ENCODE measurements at regions not wholly inside any gene's neighbourhood (a gene's known extent, or its start where the extent isn't known, plus 50 kb on each side); places are given as distances from the start of the nearest gene placed in this dataset.

- no peak overlapping the region for H3K4me3 ChIP-seq
- no peaks in the 10 kb centered on the region for H3K27me3 ChIP-seq (ENCODE audit: insufficient read depth in 3 of 3, low read length in 2 of 3)
- no peaks in the 10 kb centered on the region for H3K9me3 ChIP-seq
- 29 to 59% (median 35%) methylated on average over 6 of the region's 6 CpGs for WGBS, 3 donors
- peak overlapping the region; percentile 85 for H3K27ac ChIP-seq
- H3K36me3 ChIP-seq (ENCODE audit: insufficient read depth in 1 of 2, low read depth in 1 of 2): no peaks in the 10 kb centered on the region
- ATAC-seq (peak; percentile 94 to 95 (median 94)), DNase-seq (peak; percentile 34 to 63)
- intact Hi-C loops (cut with DNase I): loop anchor here in 1 of 2 donors (5.0 kb wide), 1 partner anchor 38 kb away; no protein-coding TSS in a partner anchor
- no peak for TF ChIP-seq CTCF (IDR thresholded peaks at IDR 0.05)
- peaks cover 49% of the 10 kb centered on the region for H3K4me1 ChIP-seq
Observed at GRCh38 chr5:115455301-115455707, 89.3 kb downstream of the FEM1C start.

GRCh38 chr5:115453391-115454095 is 91.0 kb downstream of the FEM1C start:
- no peak for TF ChIP-seq CTCF (IDR thresholded peaks at IDR 0.05)
- H3K4me1 ChIP-seq: peaks cover 36% of the 10 kb centered on the region
- H3K27me3 ChIP-seq (ENCODE audit: insufficient read depth in 3 of 3, low read length in 2 of 3): no peaks in the 10 kb centered on the region
- H3K9me3 ChIP-seq: no peaks in the 10 kb centered on the region
- DNase-seq (no peak), ATAC-seq (no peak)
- H3K4me3 ChIP-seq: no peak overlapping the region
- intact Hi-C loops (cut with DNase I): no loop called here
- no peaks in the 10 kb centered on the region for H3K36me3 ChIP-seq (ENCODE audit: insufficient read depth in 1 of 2, low read depth in 1 of 2)
- no peak overlapping the region for H3K27ac ChIP-seq
- WGBS, 3 donors: 89 to 92% (median 91%) methylated on average over 2 of the region's 2 CpGs

- Histone ChIP-seq H3K4me1 (peaks cover 27% of the 10 kb centered on the region), H3K27me3 (ENCODE audit: insufficient read depth in 3 of 3, low read length in 2 of 3) (no peaks in the 10 kb centered on the region), H3K4me3 (no peak overlapping the region), H3K36me3 (ENCODE audit: insufficient read depth in 1 of 2, low read depth in 1 of 2) (no peaks in the 10 kb centered on the region), H3K27ac (no peak overlapping the region), H3K9me3 (no peaks in the 10 kb centered on the region)
- intact Hi-C loops (cut with DNase I): no loop called here
- 78 to 88% (median 84%) methylated on average over 2 of the region's 2 CpGs for WGBS, 3 donors
- DNase-seq (no peak), ATAC-seq (no peak)
- TF ChIP-seq CTCF (IDR thresholded peaks at IDR 0.05): no peak
Observed at GRCh38 chr5:115452536-115453235, 91.9 kb downstream of the FEM1C start.

- 82 to 87% (median 86%) methylated on average over 2 of the region's 2 CpGs for WGBS, 3 donors
- Histone ChIP-seq H3K4me1 (peaks cover 21% of the 10 kb centered on the region), H3K36me3 (ENCODE audit: insufficient read depth in 1 of 2, low read depth in 1 of 2) (no peaks in the 10 kb centered on the region), H3K27me3 (ENCODE audit: insufficient read depth in 3 of 3, low read length in 2 of 3) (no peaks in the 10 kb centered on the region), H3K4me3 (no peak overlapping the region), H3K9me3 (no peaks in the 10 kb centered on the region), H3K27ac (no peak overlapping the region)
- DNase-seq (no peak), ATAC-seq (no peak)
- TF ChIP-seq CTCF (IDR thresholded peaks at IDR 0.05): no peak
- intact Hi-C loops (cut with DNase I): no loop called here
Observed at GRCh38 chr5:115452083-115452482, 92.5 kb downstream of the FEM1C start.

Data from psoas muscle (tissue), 7 donors.